ENCODE measurements at regions not wholly inside any gene's neighbourhood (a gene's known extent, or its start where the extent isn't known, plus 50 kb on each side); places are given as distances from the start of the nearest gene placed in this dataset.

DNA sequence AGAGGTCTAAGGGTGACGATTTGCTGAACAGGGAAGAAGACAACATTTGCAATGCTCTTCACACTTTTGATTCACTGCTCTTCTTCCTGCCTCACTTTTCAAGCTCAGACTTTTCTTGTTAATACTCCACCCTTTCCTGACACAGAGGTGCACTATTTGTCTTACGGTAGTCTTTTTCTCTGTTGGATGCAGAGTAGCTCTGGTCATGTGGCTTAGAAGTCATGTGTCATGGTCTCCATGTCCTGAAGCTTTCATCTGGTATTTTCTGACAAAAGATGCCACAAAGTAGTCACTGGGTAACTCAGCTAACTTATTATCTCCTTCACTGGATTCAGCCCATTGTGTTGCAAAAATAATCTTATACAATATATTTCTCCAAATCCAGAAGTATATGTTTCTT lies 149.1 kb downstream of the TFEC start:
- H2AFZ ChIP-seq (ENCODE audit: low read depth, low read length): no peak overlapping the region
- FAIRE-seq (no peak), DNase-seq (ENCODE audit: low read depth, low spot score) (no peak)
- ChIA-PET POLR2A (no interaction called here), CTCF (no interaction called here)
- no peaks in the 10 kb centered on the region for H4K20me1 ChIP-seq (replicated peaks; ENCODE audit: control insufficient read depth, extremely low read depth, insufficient read depth, low read length)
- peaks cover 2 to 9% of the 10 kb centered on the region in 2 experiments for H3K27me3 ChIP-seq (ENCODE audit: control insufficient read depth in 2 of 2, insufficient read depth in 2 of 2, low read length in 2 of 2)
- TF ChIP-seq FOS (IDR thresholded peaks at IDR 0.05; ENCODE audit: borderline replicate concordance, insufficient read depth, low read length): no peak
- no peak for TF ChIP-seq MYC (IDR thresholded peaks at IDR 0.05; ENCODE audit: low read depth, low read length)
- no peak for TF ChIP-seq POLR2A (IDR thresholded peaks at IDR 0.05; ENCODE audit: low read depth, low read length)
- no peak for TF ChIP-seq POLR2AphosphoS5 (IDR thresholded peaks at IDR 0.05; ENCODE audit: insufficient read depth, low read depth, low read length)
- no peak for TF ChIP-seq JUN (IDR thresholded peaks at IDR 0.05; ENCODE audit: borderline replicate concordance, insufficient read depth, insufficient read length, low read depth)
- no peak for TF ChIP-seq EZH2 (IDR thresholded peaks at IDR 0.05; ENCODE audit: borderline replicate concordance, low read depth, low read length, severe bottlenecking)
- TF ChIP-seq GATA2 (IDR thresholded peaks at IDR 0.05; ENCODE audit: insufficient read depth, insufficient read length, low read depth, low read length): no peak
- TF ChIP-seq, protein P1, sequence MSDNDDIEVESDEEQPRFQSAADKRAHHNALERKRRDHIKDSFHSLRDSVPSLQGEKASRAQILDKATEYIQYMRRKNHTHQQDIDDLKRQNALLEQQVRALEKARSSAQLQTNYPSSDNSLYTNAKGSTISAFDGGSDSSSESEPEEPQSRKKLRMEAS (IDR thresholded peaks at IDR 0.05; ENCODE audit: insufficient read depth, insufficient read length): no peak
- TF ChIP-seq, protein P2, sequence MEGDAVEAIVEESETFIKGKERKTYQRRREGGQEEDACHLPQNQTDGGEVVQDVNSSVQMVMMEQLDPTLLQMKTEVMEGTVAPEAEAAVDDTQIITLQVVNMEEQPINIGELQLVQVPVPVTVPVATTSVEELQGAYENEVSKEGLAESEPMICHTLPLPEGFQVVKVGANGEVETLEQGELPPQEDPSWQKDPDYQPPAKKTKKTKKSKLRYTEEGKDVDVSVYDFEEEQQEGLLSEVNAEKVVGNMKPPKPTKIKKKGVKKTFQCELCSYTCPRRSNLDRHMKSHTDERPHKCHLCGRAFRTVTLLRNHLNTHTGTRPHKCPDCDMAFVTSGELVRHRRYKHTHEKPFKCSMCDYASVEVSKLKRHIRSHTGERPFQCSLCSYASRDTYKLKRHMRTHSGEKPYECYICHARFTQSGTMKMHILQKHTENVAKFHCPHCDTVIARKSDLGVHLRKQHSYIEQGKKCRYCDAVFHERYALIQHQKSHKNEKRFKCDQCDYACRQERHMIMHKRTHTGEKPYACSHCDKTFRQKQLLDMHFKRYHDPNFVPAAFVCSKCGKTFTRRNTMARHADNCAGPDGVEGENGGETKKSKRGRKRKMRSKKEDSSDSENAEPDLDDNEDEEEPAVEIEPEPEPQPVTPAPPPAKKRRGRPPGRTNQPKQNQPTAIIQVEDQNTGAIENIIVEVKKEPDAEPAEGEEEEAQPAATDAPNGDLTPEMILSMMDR (IDR thresholded peaks at IDR 0.05; ENCODE audit: extremely low read depth in 1 of 2, insufficient read depth in 1 of 2, low read depth in 1 of 2, low read length in 2 of 2): no peak
- dilution Hi-C loops (cut with MboI; ENCODE audit: extremely low pct_ligation_motif_present, low sequenced_read_pairs): no loop called here
- no peak overlapping the region for H3K9ac ChIP-seq (replicated peaks; ENCODE audit: extremely low read depth, insufficient read depth, low read length)
- no peak overlapping the region for H3K4me2 ChIP-seq (ENCODE audit: insufficient read depth, low read length)
- H3K27ac ChIP-seq (ENCODE audit: insufficient read depth, low read depth, low read length): no peak overlapping the region
- no TSS peak for BruUV-seq (replicated peaks)
- H3K4me3 ChIP-seq (replicated peaks in 1 of 3; ENCODE audit: insufficient read depth in 1 of 3, low read depth in 1 of 3, low read length in 3 of 3): no peak overlapping the region
- no peaks in the 10 kb centered on the region for H3K9me3 ChIP-seq (replicated peaks; ENCODE audit: control insufficient read depth, insufficient read depth, low read length)
- H3K36me3 ChIP-seq (ENCODE audit: control insufficient read depth in 2 of 2, extremely low read depth in 1 of 2, insufficient read depth in 2 of 2, low read length in 2 of 2): no peaks in the 10 kb centered on the region
- no peaks in the 10 kb centered on the region for H3K79me2 ChIP-seq (ENCODE audit: control insufficient read depth, insufficient read depth, low read length)
- H3K9me1 ChIP-seq (replicated peaks; ENCODE audit: control insufficient read depth, extremely low read depth, insufficient read depth, low read length): no peaks in the 10 kb centered on the region
- intact Hi-C loops (cut with micrococcal nuclease): no loop called here
- H3K4me1 ChIP-seq (ENCODE audit: control insufficient read depth, extremely low read depth, insufficient read depth, low read length): no peaks in the 10 kb centered on the region

All from endothelial cell of umbilical vein (primary cell).